ENCODE measurements at regions not wholly inside any gene's neighbourhood (a gene's known extent, or its start where the extent isn't known, plus 50 kb on each side); places are given as distances from the start of the nearest gene placed in this dataset.

DNA sequence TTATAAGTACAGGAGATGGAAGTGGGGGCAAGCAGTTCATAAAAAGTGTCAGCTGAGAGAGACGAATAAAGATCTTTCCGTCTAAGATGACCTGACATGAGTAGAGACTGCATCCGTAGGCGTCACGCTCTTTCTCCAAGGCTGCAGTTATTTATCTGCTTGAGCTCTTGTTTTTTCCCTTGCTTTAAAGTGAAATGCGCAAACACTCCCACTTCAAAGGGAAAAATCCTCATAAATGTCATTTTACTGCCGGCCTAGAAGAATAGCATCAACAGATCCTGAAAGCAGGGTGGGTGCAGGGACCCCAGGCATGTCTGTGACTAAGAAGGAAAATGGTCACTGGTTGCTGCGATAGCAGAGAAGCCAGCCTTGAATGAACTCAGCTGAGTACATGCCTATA lies 647.4 kb downstream of the MED13L start:
- DNase-seq (ENCODE audit: extremely low read depth in 1 of 4, low spot score in 3 of 4) (no peak), ATAC-seq (no peak), FAIRE-seq (no peak)
- no peaks in the 10 kb centered on the region for H3K79me2 ChIP-seq (ENCODE audit: control insufficient read depth, insufficient read depth, low read length)
- peaks cover 2% of the 10 kb centered on the region; the same call in 1 of the 2 replicates for H3K9me3 ChIP-seq (replicated peaks; ENCODE audit: control insufficient read depth, insufficient read depth, low read depth, low read length)
- H3K4me3 ChIP-seq: no peak overlapping the region
- H3K9me1 ChIP-seq (ENCODE audit: control insufficient read depth, insufficient read depth, low read length): no peaks in the 10 kb centered on the region
- 0% methylated on average over 8 of the region's 8 CpGs for WGBS (ENCODE audit: insufficient coverage, low coverage, missing lambda C conversion rate)
- H3K9ac ChIP-seq (ENCODE audit: insufficient read depth in 1 of 2, low read depth in 2 of 2, low read length in 2 of 2): no peak overlapping the region
- no peak overlapping the region for H2AFZ ChIP-seq (ENCODE audit: low read depth, low read length)
- BruUV-seq (replicated peaks): no TSS peak
- no peaks in the 10 kb centered on the region for H4K20me1 ChIP-seq (replicated peaks; ENCODE audit: control insufficient read depth, insufficient read depth, low read length)
- CTCF ChIA-PET (ENCODE audit: low intra/inter-chr PET ratio): no interaction called here
- intact Hi-C loops (cut with micrococcal nuclease) (loop anchor here (10.0 kb wide), 1 partner anchor 965 kb away; no protein-coding TSS in a partner anchor), in situ Hi-C loops (cut with MboI) (no loop called here)
- no peaks in the 10 kb centered on the region; a peak in 1 of 5 replicates for H3K27me3 ChIP-seq (ENCODE audit: control insufficient read depth in 2 of 2, insufficient read depth in 2 of 2, low read length in 2 of 2)
- H3K27ac ChIP-seq (ENCODE audit: extremely low read depth, low read depth, low read length): no peak overlapping the region
- POLR2A ChIA-PET: no interaction called here
- H3K4me2 ChIP-seq (ENCODE audit: insufficient read depth, low read length): no peak overlapping the region
- no peaks in the 10 kb centered on the region for H3K36me3 ChIP-seq (ENCODE audit: control insufficient read depth, insufficient read depth, low read length)
- no peaks in the 10 kb centered on the region for H3K4me1 ChIP-seq (replicated peaks in 1 of 2; ENCODE audit: control insufficient read depth in 2 of 2, insufficient read depth in 2 of 2, low read length in 2 of 2)
- TF ChIP-seq, protein P1, sequence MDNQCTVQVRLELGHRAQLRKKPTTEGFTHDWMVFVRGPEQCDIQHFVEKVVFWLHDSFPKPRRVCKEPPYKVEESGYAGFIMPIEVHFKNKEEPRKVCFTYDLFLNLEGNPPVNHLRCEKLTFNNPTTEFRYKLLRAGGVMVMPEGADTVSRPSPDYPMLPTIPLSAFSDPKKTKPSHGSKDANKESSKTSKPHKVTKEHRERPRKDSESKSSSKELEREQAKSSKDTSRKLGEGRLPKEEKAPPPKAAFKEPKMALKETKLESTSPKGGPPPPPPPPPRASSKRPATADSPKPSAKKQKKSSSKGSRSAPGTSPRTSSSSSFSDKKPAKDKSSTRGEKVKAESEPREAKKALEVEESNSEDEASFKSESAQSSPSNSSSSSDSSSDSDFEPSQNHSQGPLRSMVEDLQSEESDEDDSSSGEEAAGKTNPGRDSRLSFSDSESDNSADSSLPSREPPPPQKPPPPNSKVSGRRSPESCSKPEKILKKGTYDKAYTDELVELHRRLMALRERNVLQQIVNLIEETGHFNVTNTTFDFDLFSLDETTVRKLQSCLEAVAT (IDR thresholded peaks at IDR 0.05): no peak
- TF ChIP-seq BRCA1 (IDR thresholded peaks at IDR 0.05): no peak
- TF ChIP-seq BRCA1 (CRISPR knock-in tag; IDR thresholded peaks at IDR 0.05): no peak
- TF ChIP-seq TBL1XR1 (IDR thresholded peaks at IDR 0.05; ENCODE audit: low read length in 2 of 2): no peak
- TF ChIP-seq ZNF561 (CRISPR knock-in tag; conservative IDR thresholded peaks at IDR 0.05): no peak
- no peak for TF ChIP-seq NCOA6 (IDR thresholded peaks at IDR 0.05)
- TF ChIP-seq, protein P2, sequence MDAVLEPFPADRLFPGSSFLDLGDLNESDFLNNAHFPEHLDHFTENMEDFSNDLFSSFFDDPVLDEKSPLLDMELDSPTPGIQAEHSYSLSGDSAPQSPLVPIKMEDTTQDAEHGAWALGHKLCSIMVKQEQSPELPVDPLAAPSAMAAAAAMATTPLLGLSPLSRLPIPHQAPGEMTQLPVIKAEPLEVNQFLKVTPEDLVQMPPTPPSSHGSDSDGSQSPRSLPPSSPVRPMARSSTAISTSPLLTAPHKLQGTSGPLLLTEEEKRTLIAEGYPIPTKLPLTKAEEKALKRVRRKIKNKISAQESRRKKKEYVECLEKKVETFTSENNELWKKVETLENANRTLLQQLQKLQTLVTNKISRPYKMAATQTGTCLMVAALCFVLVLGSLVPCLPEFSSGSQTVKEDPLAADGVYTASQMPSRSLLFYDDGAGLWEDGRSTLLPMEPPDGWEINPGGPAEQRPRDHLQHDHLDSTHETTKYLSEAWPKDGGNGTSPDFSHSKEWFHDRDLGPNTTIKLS (IDR thresholded peaks at IDR 0.05; ENCODE audit: borderline replicate concordance, low read depth): no peak
- TF ChIP-seq HCFC1 (IDR thresholded peaks at IDR 0.05; ENCODE audit: low read depth, low read length): no peak
- TF ChIP-seq, protein P3, sequence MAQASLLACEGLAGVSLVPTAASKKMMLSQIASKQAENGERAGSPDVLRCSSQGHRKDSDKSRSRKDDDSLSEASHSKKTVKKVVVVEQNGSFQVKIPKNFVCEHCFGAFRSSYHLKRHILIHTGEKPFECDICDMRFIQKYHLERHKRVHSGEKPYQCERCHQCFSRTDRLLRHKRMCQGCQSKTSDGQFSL (CRISPR knock-in tag; IDR thresholded peaks at IDR 0.05): no peak
- TF ChIP-seq, protein P3 (tag; IDR thresholded peaks at IDR 0.05): no peak
- no peak for TF ChIP-seq NELFE (IDR thresholded peaks at IDR 0.05; ENCODE audit: insufficient read depth, insufficient read length)
- no peak for TF ChIP-seq SOX6 (IDR thresholded peaks at IDR 0.05)
- no peak for TF ChIP-seq COPS2 (conservative IDR thresholded peaks at IDR 0.05)
- TF ChIP-seq, protein P4, sequence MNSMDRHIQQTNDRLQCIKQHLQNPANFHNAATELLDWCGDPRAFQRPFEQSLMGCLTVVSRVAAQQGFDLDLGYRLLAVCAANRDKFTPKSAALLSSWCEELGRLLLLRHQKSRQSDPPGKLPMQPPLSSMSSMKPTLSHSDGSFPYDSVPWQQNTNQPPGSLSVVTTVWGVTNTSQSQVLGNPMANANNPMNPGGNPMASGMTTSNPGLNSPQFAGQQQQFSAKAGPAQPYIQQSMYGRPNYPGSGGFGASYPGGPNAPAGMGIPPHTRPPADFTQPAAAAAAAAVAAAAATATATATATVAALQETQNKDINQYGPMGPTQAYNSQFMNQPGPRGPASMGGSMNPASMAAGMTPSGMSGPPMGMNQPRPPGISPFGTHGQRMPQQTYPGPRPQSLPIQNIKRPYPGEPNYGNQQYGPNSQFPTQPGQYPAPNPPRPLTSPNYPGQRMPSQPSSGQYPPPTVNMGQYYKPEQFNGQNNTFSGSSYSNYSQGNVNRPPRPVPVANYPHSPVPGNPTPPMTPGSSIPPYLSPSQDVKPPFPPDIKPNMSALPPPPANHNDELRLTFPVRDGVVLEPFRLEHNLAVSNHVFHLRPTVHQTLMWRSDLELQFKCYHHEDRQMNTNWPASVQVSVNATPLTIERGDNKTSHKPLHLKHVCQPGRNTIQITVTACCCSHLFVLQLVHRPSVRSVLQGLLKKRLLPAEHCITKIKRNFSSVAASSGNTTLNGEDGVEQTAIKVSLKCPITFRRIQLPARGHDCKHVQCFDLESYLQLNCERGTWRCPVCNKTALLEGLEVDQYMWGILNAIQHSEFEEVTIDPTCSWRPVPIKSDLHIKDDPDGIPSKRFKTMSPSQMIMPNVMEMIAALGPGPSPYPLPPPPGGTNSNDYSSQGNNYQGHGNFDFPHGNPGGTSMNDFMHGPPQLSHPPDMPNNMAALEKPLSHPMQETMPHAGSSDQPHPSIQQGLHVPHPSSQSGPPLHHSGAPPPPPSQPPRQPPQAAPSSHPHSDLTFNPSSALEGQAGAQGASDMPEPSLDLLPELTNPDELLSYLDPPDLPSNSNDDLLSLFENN (IDR thresholded peaks at IDR 0.05; ENCODE audit: low read depth in 2 of 2, low read length in 2 of 2): no peak
- TF ChIP-seq SMARCE1 (IDR thresholded peaks at IDR 0.05): no peak
- TF ChIP-seq MAZ (CRISPR knock-in tag; conservative IDR thresholded peaks at IDR 0.05 in 1 of 2, IDR thresholded peaks at IDR 0.05 in 1 of 2): no peak
- no peak for TF ChIP-seq NFIX (CRISPR knock-in tag; IDR thresholded peaks at IDR 0.05; ENCODE audit: low read depth)
- no peak for TF ChIP-seq SREBF2 (CRISPR knock-in tag; IDR thresholded peaks at IDR 0.05)

All from K562 (cell line).